Stimulated activated CD4-positive, alpha-beta T cell treated with anti-CD3 and anti-CD28 coated beads, Interleukin-4, amount 100 ng/mL, for 4 hours (primary cell): ENCODE measurements at regions not wholly inside any gene's neighbourhood (a gene's known extent, or its start where the extent isn't known, plus 50 kb on each side); places are given as distances from the start of the nearest gene placed in this dataset.

Source experiments
- DNase-seq, 2 experiments: peaks; one replicate each; pipeline ENCODE4 v3.0.0-alpha.2; 2020

DNA sequence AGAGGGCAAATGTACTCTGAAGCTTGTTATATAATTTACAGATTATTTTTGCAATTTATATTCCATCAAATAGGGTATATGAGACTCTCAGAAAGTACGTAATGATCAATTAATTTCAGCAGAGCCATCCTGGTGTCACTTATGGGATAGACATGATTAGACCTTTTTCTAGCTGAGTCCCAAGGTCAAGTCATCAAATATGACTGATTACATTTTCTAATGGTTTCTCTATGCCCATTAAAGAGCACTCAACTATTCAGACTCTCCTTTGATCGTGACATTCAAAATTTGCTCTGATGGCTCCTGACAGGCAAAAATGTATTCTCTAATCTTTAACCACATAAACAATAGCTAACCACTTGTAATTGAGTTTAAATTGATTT, 469.2 kb downstream of the COG6 start:
- no peak for DNase-seq

DNA sequence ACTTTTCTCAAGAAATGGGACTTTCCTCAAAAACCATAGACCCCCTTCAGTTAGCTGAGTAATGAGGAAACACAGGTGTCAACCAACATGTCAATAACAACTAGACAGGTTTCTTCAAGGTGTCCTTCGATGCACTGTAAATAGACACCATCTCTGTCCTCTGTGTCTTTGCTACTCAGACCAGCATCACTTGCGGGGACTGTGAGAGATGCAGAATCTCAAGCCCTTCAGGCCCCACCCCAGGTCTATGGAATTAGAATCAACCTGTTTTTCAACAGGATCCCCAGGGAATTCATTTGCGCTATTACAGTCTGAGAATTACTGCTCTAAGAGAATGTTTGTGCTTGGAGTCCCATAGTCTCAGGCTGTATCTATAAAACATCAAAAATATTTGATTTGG, 469.9 kb downstream of the COG6 start:
- no peak for DNase-seq

DNA sequence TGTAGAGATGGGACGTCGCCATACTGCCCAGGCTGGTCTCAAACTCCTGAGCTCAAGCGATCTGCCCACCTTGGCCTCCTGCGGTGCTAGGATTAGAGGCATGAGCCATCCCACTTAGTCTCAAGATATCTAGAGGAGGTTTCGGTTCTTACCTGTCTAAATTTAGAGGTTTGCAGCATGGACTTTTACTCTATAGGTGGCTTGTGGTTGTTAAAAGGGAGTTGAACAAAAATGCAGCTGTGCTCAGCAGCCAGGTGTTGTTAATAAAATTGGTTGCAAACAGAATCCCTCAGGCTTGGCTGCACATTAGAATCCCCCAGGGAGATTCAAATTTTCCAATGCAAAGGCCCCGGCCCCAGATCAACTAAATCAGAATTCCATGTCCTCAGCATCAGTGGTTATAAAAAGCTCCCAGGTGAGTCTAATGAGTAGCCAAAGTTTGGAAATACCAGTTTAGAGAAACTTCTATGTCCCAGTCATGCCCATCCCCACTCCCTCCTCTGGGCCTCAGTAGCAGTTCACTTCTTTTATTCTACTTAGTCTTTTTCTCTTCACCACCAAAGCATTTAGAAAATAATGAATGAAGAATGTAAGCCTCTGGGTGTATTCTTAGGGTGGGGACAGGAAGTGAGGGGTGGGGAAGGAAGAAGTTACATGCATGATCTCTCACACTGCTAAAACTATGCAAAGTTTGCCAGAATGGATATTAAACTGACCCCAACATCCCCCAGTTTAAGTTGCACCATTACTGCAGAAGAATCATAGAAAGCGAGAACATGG, 471.0 kb downstream of the COG6 start:
- DNase-seq, result no peak

DNA sequence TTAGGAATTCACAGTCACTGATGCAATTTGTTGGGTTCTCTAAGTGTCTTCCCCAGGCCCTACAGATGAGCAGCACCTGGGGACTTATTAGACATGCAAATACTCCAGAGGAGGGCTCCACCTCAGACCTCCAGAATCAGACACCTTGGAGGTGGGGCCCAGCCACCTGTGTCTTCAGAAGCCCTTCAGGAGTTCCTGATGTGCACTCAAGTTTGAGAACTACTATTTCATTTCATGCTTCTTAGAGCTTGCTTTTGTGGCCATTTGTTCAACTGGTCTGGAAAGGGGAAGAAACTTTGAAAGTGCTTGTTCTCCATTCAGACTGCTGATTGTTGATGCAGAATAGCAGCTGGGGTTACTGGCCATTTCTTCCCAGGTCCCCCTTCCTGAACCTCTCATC, 472.0 kb downstream of the COG6 start:
- DNase-seq, result no peak

DNA sequence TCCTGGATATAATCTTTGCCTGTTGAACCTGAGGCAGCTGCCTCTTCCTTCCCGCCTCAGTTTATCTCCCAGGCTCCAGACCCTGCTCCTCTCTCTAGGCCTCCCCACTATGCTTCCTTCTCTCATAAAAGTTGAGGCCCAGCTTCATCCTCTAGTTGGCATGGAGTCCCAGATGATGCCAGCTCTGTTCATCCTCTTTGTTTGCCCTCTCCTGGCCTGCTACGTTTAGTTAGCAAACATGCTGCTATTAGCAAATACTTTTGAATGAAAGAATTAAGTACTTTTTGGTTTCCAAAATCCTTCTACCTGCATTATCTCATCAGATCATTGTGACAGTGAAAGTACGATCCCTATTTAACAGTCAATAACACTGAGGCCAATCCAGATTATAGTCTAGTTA, 472.5 kb downstream of the COG6 start:
- no peak for DNase-seq

DNA sequence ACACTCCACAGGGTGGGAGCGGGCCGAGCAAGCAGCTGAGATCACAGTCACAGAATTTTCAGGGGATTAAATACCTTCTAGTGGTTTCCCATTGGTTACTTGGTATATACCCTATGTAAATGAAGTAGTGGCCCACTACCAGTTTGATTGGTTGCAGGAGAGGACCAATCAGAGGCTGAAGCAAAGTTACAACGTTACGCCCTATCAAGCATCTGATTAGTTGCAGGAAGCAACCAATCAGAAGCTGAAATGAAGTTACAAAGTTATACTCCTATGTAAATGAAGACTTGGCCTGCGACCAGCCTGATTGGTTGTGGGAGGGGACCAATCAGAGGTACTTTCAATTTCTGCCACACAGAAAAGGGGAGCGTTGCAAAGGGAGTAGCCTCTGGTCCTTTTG, 474.0 kb downstream of the COG6 start:
- DNase-seq, result no peak

DNA sequence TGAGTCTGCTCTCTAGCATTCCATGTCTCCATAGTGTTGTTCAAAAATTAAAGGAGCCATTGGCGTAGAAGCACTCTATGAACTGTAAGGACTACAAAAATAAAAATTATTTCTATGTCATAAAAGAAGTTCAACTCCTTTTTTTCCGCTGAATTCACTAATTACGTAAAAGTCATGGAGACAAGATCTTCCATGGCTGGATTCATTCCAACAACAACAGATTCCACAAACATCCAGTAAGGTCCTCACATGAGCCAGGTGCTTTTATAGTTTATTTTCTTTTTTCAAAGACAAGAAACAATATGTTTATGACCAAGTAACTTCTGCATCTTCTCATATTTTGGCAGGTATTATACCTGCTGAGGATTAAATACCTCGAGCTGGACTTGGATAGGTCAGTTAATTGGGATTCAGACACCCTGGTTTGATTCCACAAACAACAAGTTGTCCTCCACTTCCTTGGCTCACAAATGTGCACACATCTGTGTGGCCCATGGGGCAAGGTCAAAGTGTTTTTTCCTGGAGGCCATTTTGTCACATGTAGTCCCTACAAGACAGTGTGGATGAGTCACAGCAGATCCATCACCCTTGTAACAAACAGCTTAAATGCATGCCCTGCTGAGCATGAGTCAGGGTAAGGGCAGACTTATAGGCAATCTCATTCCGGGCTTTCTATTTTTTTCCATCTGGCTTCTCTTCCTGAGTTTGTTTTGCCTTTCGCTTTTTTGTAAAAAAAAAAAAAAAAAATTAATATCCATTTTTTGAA, 475.6 kb downstream of the COG6 start:
- DNase-seq, result peak in 1 of 2 experiments; percentile 39

DNA sequence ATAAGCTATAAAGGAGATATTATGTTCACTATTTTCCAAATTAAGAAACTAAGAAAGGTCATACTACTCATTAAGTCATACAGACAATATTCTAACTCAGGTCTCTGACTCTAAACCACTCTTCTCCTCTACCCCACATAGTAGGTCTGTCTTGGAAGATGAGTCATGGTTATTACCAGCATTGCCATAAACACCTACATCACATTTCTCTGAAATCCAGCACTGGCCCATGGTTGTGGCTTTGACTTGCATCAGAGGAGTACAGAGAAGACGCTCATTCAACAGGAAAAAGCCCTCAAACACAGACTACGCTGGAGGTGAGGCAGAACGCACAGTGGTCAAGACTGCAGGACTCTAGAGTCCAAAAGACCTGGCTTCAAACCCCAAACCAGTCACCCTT, 476.8 kb downstream of the COG6 start:
- DNase-seq, result peak in 1 of 2 experiments; percentile 34

DNA sequence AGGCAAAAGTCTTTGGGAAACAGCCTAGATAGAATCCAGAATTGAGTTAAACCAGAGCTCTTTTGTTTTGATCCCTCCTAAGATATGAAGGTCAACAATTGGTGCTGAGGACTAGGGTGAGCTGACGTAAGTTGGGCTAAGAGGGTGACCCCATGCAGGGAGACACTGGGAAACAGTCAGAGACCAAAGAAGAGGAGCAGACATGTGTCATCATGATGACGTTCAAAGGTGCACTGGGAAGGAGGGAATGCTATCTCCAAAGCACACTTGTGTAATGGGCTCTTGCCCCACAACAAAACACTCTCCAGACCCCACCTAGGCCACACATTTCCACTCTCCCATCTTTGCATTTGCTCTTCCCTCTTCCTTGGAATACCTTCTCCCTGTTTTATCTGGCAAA, 481.4 kb downstream of the COG6 start:
- DNase-seq, result no peak

DNA sequence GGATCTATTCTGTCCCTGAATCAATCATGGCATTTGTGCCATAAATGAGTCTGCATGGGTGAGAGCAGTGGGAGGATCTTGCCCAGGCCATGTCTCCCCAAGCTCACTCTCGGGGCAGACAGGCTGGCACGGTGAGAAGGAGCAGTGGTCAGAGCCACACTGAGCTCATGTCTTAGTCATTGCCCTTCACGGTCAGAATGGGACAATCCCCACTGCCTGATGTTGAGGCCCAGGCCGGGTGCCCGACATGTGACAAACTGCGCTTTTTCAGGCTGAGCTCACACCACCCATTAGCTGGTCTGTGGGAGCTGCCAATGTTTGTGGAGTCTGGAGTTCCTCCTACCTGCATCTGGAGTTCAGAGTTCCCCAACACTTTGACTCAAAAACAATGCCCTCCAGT, 481.9 kb downstream of the COG6 start:
- DNase-seq, result no peak

DNA sequence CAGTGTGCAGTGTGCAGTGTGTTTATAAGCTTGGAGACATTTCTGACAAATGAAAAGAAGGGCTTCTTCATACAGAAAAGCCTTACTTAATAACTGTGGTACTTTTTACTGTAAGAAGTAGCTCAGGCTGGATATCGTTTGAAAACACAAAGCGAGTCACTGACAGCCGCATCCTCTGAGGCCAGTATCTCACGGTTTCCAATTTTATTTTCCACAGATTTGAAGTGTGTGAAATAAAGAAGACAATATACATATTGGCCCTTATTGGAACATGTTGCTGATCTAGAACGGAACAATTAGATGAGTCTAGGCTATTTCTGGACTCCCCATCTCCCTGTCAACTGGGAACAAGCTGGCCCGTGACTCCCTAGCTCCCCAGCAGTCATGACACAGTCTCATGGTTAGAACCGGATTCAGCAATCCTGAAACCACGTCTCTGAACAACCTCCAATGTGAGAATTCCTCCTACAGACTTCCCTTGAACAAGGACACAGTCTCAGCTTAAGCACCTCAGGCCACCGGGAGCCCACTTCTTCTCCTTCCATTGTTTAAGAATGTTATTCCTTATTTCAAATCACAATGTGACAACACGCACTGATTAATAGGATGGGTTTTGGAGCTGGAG, 484.5 kb downstream of the COG6 start:
- DNase-seq, result no peak

DNA sequence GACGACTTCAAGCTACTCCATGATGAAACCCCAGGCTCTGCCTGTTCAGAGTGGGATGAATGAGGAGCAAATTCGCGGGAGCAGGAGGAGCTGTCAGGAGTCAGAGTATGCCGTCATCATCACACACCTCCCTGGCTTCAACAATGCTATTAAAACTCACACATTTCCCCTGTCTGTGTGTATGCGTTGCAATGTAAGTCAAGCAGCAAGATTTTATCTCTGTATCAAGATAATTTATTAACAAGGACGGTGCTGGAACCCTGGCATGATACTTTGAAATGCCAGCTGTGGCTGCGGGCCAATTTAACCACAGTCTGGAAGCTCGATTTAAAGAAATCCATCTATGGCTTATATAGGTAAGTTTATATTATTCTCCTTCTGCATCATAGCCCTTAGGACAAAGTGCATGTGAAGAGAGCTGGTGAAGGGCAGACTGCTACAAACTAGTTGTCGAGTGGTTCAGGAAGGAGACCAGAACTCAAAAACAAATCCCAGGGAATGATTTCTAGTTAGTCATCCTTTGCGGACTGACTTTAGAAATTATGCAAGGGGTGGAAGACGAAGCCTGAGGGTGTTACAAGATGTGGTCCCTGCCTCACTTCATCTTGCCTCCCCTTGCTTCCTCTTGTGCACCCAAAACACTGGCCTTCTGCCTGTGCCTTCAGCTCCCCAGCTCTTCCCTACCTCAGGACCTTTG, 486.5 kb downstream of the COG6 start:
- no peak for DNase-seq

DNA sequence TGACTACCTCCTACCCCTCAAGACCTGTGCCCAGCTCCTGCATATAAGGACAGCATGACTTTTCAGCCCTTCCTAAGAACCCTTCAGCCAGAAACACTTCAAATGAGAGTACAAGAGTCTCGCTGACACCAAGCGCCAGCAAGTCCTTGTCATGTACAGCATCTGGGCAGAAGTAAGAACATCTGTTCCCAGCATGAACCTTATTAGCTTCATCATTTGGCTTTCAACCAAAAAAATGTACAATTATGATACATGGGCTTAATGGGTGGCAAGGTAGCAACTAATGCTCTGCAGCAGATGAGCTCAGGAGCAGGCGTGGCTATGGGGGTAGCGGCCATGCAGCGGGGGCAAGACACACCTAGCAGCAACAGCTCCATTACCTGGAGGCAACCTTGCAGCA, 487.6 kb downstream of the COG6 start:
- DNase-seq, result no peak

DNA sequence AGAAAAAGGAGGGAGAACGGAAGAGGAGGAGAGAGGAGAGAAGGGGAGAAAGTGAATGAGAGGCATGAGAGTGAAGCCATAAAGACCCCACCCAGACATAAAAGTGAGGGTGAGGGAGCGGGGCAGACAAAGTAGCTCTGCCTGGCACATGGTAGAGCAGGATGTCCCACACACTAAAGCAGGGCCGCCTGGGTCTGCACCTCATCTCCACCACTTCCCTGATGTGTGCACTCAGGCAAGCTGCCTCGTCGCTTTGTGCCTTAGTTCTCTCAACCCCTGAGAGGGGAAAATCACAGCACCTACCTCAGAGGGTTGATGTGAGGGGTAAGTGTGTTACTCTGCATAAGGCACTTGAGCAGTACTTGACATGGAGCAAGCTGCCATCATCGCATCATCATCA, 488.1 kb downstream of the COG6 start:
- no peak for DNase-seq

DNA sequence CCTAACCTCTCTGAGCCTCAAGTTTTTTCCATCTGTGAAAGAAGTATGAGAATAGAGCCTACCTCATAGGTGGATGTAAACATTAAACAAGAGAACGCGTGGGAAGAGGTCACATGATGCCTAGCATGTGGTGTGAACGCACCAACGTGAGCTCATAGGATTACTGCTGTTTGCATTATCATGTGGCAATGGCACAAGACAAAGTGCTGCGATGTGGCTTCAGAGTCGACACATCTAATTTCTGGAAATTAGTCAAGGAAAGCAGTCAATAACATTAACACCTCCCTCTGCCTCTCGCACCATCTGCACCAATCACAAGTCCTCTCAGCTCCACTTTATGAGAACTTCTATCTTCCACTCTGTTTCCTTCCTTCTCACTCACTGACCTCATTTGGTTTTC, 489.7 kb downstream of the COG6 start:
- peak in 1 of 2 experiments; percentile 20 for DNase-seq

DNA sequence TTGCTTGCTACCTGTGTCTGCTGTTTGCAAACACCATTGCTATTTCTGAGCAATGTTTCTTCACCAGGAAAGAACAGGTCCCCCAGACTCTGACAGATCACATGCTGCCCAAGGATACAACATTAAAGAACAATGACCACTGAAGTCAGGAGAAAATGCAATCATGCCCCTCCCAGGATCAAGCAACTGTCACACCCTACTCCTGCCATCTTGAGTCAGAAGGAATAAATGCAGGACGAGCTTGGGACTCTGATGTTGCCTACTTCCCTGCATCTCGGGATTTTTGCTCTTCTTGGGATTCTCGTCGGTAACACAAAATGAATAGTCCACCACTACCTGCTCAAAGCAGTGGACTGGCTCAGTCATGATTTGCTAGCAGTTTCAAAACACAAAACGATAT, 490.6 kb downstream of the COG6 start:
- no peak for DNase-seq

DNA sequence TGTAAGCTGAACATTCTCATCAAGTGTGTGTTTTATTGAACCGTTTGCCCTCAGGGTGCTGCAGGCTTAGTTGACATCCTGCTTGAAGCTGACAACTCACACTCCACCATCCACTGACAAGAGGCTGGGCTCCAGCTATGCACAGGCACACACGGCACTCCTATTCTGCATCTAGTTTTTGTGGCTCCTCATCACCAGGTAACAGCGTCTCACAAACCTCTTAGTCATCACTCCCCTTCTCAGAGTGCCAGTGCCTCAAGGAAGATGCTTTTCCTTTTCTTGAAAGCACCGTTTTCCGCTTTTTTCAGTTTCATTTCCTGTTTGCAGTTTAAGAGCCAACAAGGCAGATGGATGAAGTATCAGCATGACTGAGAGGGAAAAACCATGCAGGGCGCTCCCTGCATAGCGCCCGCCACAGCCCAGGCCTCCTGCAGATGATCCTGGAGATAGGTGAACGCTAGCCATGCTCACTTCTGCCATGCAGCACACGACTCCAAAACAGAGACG, 491.2 kb downstream of the COG6 start:
- DNase-seq, result peak in 1 of 2 experiments; percentile 23

DNA sequence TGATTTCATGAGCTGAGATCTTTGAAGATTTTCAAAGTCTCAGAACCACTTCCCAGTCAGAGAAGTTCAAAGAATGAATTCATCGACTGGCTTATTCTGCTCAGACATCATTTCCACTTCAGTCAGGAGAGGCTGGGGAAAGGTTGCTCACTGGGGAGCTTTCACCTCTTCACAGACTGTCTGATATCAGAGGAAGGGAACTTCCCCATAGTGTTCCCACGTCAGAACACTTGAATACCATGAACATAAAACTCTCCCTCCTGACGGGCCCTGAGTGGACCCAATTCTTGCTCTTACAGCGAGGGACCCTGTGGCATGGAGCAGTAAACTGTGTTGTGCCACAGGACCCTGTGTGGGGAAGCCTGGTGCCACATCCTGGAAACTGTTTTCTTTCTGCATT, 492.6 kb downstream of the COG6 start:
- DNase-seq, result peak; percentile 6 to 71

DNA sequence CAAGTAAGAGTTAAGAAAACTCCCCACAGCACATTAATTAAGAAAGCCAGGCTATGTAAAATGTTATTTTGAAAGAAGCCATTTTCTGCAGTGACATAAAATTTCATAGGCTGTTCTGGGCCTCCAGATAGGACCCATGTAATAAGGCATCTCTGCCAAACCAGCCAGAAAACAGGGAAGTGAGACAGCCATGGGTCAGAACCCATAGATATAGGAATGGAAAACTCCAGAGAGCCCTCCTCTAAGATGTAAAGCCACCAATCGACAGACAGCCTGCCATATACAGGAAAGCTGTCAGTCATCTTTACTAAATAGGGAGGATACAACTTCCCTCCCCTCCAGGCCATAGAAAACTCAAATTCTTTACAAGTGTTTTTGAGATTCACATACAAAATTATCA, 493.3 kb downstream of the COG6 start:
- no peak for DNase-seq

DNA sequence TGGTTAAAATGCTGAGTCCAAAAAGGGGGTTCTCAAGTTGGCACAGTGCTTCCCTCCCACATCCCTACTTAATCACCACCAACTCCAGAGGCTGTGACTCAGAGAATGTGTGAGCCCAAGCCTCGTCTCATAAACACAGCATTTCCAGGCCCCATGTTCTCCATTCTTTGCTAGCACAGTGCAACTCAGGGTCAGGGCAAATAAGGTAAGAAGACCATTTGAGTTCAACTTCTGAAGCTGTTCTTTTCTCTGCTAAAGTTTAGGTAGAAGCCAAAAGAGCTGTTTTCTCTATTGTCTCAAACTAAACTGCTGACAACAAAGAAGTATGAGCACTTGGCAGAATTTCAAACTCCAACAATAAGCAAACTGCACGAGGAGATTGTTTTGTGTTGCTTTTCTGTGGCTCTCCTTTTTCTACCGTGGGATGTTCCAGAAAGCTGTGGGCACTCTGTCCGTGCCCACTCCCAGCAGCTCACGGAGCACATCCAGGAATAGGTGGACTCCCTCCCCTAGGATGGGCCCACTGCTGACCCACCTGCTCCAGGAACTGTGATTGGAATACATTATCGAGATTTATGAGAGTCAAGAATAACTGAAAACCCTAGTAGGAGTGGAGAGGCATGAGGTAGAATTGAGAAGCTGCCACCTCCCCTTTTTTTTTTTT, 494.3 kb downstream of the COG6 start:
- DNase-seq, result peak in 1 of 2 experiments; percentile 41

DNA sequence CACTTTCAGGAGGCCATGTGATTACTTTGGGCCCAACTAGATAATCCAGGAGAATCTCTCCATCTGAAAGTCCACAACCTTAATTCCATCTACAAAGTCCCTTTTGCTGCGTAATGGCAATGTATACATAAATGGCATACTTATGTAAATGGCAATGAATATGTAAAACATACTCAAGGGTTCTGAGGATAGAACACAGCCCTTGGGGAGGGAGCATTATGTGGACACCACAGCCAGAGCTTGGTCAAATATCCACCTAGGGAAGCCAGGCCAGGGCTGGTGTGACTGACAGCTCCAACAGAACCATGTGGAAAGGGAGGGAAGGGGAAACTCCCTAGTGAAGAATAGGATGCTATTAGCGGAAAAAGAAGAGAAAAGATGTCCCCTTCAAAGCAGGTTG, 496.2 kb downstream of the COG6 start:
- no peak for DNase-seq

DNA sequence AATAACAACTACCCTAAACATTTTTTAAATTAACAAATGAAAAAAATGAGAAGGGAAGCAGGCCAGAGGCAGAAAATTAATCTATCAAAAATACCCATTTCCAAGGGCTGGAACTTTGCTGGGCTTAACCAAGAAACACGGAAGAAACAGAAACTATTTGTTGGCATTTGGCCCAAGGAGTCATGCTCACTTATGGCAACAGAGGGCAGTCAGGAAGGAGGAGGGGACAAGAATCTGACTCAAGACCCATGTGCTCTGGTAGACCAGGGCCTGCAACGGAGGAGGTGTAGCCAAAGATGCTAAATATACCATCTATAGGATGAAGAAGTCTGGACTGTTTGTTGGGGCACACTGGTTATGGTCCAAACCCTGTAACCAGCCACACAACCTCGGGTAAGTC, 496.7 kb downstream of the COG6 start:
- DNase-seq, result no peak

DNA sequence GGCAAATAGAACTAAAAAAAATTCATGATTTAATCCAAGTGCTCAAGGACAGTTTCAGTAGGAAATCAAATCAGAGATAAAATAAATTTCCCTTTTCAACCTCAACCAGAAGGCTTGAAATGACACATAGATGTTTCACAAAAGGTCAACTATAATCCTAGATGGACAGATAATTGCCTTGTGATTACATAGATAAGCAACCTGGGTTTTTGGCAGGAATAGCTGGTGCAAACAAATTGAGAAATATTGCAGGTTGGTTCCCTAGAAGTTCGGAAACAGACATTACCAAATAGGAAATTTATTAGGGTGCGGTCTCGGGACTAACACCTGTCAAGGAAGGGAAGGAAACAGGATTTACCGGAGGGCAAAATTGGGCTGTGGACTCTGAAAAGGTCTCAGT, 497.5 kb downstream of the COG6 start:
- DNase-seq, result no peak
